ENCODE measurements at regions not wholly inside any gene's neighbourhood (a gene's known extent, or its start where the extent isn't known, plus 50 kb on each side); places are given as distances from the start of the nearest gene placed in this dataset.

DNA sequence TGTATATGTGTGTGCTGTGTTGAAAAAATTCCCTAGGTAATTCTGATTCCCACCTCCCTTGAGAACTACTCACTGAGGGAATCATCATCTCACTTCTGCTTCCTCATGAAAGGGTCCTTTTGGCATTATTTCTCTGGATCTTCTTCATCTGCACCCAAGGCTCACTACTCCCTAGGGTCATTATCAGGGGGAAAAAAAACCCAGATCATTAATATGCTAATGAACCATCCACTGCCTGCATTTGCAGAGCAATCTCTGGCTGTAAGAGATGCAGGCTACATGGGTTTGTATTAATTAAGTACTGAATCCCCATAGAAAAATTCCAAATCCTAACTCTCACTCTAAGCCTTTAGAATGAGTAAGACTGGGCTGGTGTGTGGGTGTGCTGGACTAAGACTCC, 68.0 kb upstream of the IGFBP5 start:
- Histone ChIP-seq H4K20me1 (ENCODE audit: insufficient read depth, low read length) (no peaks in the 10 kb centered on the region), H3K9me3 (replicated peaks in 1 of 2; ENCODE audit: control insufficient read depth in 1 of 2, insufficient read depth in 1 of 2, low read length in 2 of 2) (no peaks in the 10 kb centered on the region), H3K27ac (ENCODE audit: low read depth in 1 of 2, low read length in 2 of 2) (no peak overlapping the region), H3K36me3 (replicated peaks in 1 of 2; ENCODE audit: control insufficient read depth in 1 of 2, insufficient read depth in 2 of 2, low read length in 2 of 2) (no peaks in the 10 kb centered on the region), H3K79me2 (ENCODE audit: insufficient read depth, low read length) (no peaks in the 10 kb centered on the region), H3K4me3 (replicated peaks in 1 of 3; ENCODE audit: low read depth in 2 of 3, low read length in 3 of 3) (no peak overlapping the region), H3K27me3 (ENCODE audit: control insufficient read depth in 2 of 2, insufficient read depth in 2 of 2, low read length in 2 of 2) (no peaks in the 10 kb centered on the region), H3K4me2 (replicated peaks; ENCODE audit: extremely low read depth, low read length, poor library complexity, severe bottlenecking) (no peak overlapping the region), H3K9ac (ENCODE audit: insufficient read depth, low read length, poor library complexity, severe bottlenecking) (no peak overlapping the region), H2AFZ (ENCODE audit: insufficient read depth, low read depth, low read length, poor library complexity, severe bottlenecking) (no peak overlapping the region), H3K4me1 (ENCODE audit: control insufficient read depth in 1 of 2, insufficient read depth in 2 of 2, low read length in 2 of 2) (peaks cover 0 to 3% of the 10 kb centered on the region in 2 donors)
- H3K27me3 Mint-ChIP-seq (ENCODE audit: low read depth in 3 of 3), result peaks cover 2 to 5% (median 2%) of the 10 kb centered on the region in 3 donors
- H3K4me3 Mint-ChIP-seq, result no peak overlapping the region
- peaks cover 11% of the 10 kb centered on the region for H3K4me1 Mint-ChIP-seq
- peak overlapping the region in 1 of 7 donors; percentile 5 for H3K27ac Mint-ChIP-seq
- peaks cover 0 to 1% (median 0%) of the 10 kb centered on the region in 7 donors for H3K9me3 Mint-ChIP-seq
- intact Hi-C loops (cut with micrococcal nuclease), result no loop called here
- no peak for DNase-seq
- H3K36me3 Mint-ChIP-seq, result no peaks in the 10 kb centered on the region
- TF ChIP-seq, protein P1, sequence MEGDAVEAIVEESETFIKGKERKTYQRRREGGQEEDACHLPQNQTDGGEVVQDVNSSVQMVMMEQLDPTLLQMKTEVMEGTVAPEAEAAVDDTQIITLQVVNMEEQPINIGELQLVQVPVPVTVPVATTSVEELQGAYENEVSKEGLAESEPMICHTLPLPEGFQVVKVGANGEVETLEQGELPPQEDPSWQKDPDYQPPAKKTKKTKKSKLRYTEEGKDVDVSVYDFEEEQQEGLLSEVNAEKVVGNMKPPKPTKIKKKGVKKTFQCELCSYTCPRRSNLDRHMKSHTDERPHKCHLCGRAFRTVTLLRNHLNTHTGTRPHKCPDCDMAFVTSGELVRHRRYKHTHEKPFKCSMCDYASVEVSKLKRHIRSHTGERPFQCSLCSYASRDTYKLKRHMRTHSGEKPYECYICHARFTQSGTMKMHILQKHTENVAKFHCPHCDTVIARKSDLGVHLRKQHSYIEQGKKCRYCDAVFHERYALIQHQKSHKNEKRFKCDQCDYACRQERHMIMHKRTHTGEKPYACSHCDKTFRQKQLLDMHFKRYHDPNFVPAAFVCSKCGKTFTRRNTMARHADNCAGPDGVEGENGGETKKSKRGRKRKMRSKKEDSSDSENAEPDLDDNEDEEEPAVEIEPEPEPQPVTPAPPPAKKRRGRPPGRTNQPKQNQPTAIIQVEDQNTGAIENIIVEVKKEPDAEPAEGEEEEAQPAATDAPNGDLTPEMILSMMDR (IDR thresholded peaks at IDR 0.05), result no peak

DNA sequence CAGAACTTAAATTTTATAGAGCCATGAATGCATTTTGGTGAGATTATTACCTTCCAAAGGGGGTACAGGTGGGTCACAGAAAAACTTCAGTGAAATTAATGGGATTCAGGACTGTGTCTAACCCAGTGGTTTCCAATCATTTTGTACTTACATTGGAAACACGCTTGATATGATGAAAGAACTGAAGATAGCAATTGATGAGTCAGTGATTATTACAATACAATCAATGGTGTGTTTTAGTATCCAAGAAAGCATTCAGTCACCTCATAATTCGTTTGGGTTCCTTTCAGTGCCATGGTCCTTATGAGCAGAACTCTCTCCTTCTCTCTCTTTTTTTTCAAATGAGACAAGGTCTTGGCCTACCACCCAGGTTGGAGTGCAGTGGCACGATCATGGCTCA, 66.5 kb upstream of the IGFBP5 start:
- Histone ChIP-seq H4K20me1 (ENCODE audit: insufficient read depth, low read length) (no peaks in the 10 kb centered on the region), H3K4me3 (replicated peaks in 1 of 3; ENCODE audit: low read depth in 2 of 3, low read length in 3 of 3) (no peak overlapping the region), H3K27me3 (ENCODE audit: control insufficient read depth in 2 of 2, insufficient read depth in 2 of 2, low read length in 2 of 2) (no peaks in the 10 kb centered on the region), H3K79me2 (ENCODE audit: insufficient read depth, low read length) (no peaks in the 10 kb centered on the region), H3K9ac (ENCODE audit: insufficient read depth, low read length, poor library complexity, severe bottlenecking) (no peak overlapping the region), H3K4me1 (ENCODE audit: control insufficient read depth in 1 of 2, insufficient read depth in 2 of 2, low read length in 2 of 2) (peaks cover 0 to 3% of the 10 kb centered on the region in 2 donors), H3K27ac (ENCODE audit: low read depth in 1 of 2, low read length in 2 of 2) (no peak overlapping the region), H2AFZ (ENCODE audit: insufficient read depth, low read depth, low read length, poor library complexity, severe bottlenecking) (no peak overlapping the region), H3K4me2 (replicated peaks; ENCODE audit: extremely low read depth, low read length, poor library complexity, severe bottlenecking) (no peak overlapping the region), H3K36me3 (replicated peaks in 1 of 2; ENCODE audit: control insufficient read depth in 1 of 2, insufficient read depth in 2 of 2, low read length in 2 of 2) (no peaks in the 10 kb centered on the region), H3K9me3 (replicated peaks in 1 of 2; ENCODE audit: control insufficient read depth in 1 of 2, insufficient read depth in 1 of 2, low read length in 2 of 2) (no peaks in the 10 kb centered on the region)
- H3K36me3 Mint-ChIP-seq, result no peaks in the 10 kb centered on the region
- no peak overlapping the region for H3K4me3 Mint-ChIP-seq
- intact Hi-C loops (cut with micrococcal nuclease), result no loop called here
- TF ChIP-seq, protein P1 (IDR thresholded peaks at IDR 0.05), result no peak
- H3K27ac Mint-ChIP-seq, result no peak overlapping the region
- H3K9me3 Mint-ChIP-seq, result peaks cover 0 to 1% (median 0%) of the 10 kb centered on the region in 7 donors
- H3K4me1 Mint-ChIP-seq, result peaks cover 23% of the 10 kb centered on the region
- no peak for DNase-seq
- 90% methylated on average over 2 of the region's 3 CpGs for WGBS (ENCODE audit: insufficient coverage)
- peaks cover 0 to 3% (median 2%) of the 10 kb centered on the region in 3 donors for H3K27me3 Mint-ChIP-seq (ENCODE audit: low read depth in 3 of 3)

Data from CD14-positive monocyte (primary cell).